ENCODE measurements at regions not wholly inside any gene's neighbourhood (a gene's known extent, or its start where the extent isn't known, plus 50 kb on each side); places are given as distances from the start of the nearest gene placed in this dataset.

- in situ Hi-C loops (cut with HindIII; ENCODE audit: low sequenced_read_pairs), result no loop called here
Measured at GRCh38 chr20:57870597-57871236, 160.9 kb upstream of the PMEPA1 start.

GRCh38 chr20:57869951-57870315 is 160.1 kb upstream of the PMEPA1 start:
- in situ Hi-C loops (cut with HindIII; ENCODE audit: low sequenced_read_pairs), result no loop called here

DNA sequence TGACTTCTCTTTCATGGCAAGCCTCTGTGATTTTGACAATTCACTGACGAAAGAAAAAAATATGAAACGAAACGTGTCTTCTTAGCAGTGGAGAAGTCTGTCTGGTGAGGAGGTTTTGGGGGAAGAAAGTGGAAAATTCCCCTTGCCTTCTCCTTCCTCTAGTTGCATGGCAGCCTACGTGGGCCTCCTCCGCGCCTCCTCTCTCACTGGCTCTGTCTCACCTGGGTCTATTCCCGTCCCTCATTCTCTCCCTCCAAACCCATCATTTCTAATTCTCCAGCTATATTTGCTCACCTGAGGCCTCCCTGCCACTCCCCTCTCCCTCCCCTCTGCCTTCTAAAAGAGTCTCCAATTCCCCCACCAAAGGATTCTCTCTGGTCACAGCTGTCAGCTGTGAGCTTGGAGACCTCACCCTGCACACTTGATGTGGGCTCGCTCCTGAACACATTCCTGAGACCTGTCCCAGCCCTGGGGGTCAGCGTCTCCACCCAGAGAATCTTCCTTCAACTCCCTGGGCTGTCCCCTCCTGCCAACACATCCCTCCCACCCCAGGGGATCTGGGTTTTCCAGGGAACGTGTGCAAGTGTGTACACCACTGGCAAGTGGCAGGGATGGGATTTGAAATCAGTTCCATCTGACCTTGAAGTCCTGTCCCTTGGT is 159.6 kb upstream of the PMEPA1 start:
- in situ Hi-C loops (cut with HindIII; ENCODE audit: low sequenced_read_pairs), result no loop called here

DNA sequence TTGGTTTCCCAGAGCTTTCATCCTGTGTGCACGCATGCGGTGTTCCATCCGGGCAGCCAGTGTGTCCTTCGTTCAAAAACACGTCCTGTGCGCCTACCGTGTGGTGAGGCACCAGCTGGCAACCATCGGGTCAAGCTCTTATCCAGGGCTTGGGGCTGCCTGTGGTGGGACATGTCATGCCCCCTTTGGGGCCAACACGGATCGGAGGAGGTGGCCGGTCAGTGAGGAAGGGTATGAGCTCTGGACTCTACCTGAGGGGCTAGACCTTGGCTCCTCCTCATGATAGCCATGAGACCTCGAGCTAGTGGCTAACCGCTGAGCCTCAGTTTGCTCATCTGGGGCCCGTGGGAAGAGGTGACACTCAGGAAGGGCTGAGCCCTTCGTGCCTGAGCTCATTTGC is 158.5 kb upstream of the PMEPA1 start:
- in situ Hi-C loops (cut with HindIII; ENCODE audit: low sequenced_read_pairs), result no loop called here

GRCh38 chr20:57867807-57868206 is 158.0 kb upstream of the PMEPA1 start:
- in situ Hi-C loops (cut with HindIII; ENCODE audit: low sequenced_read_pairs), result no loop called here

GRCh38 chr20:57867181-57867803 is 157.5 kb upstream of the PMEPA1 start:
- in situ Hi-C loops (cut with HindIII; ENCODE audit: low sequenced_read_pairs), result no loop called here

- in situ Hi-C loops (cut with HindIII; ENCODE audit: low sequenced_read_pairs), result no loop called here
Measured at GRCh38 chr20:57866250-57867106, 156.7 kb upstream of the PMEPA1 start.

DNA sequence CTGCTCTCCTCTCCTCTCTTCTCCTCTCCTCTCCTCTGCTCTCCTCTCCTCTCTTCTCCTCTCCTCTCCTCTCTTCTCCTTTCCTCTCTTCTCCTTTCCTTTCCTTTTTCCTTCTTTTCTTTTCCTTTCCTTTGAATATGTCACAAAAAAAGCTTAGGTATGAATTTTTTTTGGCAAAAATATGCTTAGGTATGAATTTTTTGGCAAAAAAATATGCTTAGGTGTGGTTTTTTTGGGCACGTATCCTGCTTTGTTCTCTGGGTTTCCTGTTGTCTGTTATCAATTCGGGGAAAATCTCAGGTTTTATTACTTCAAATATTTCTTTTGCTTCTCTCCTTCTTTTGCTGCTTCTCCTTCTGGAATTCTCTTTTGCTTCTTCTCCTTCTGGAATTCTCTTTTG is 155.5 kb upstream of the PMEPA1 start:
- in situ Hi-C loops (cut with HindIII; ENCODE audit: low sequenced_read_pairs), result no loop called here

DNA sequence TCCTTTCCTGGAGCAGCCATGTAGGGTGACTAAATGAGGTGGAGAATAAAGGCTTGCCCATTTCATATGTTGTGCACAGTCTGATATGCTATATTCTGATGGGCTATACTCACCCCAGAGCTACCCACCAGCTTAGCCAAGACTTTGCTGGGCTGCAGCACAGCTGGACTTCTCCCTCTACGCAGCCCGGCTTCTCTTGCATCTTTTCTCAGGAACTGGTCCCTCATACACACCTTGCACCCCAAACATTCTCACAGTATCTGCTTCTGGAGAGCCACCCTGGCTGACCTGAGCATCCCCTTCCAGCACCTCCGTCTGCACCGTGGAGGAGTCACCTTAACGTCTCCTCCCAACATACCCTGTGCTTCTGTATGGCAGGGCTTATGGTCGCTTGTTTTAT is 150.8 kb upstream of the PMEPA1 start:
- in situ Hi-C loops (cut with HindIII; ENCODE audit: low sequenced_read_pairs), result no loop called here

DNA sequence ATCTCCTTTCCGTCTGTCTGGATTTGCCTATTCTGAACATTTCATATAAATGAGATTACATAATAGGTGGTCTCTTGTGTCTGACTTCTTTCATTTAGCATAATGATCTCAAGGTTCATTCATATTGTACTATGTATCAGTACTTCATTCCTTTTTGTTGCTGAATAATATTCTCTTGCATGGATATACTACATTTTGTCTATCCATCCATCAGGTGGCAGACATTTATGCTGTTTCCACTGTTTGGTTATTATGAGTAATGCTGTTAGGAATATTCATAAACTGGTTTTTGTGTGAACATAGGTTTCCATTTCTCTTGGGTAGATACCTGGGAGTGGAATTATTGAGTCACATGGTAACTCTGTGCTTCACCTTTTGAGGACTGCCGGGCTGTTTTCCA is 148.2 kb upstream of the PMEPA1 start:
- in situ Hi-C loops (cut with HindIII; ENCODE audit: low sequenced_read_pairs), result no loop called here

GRCh38 chr20:57857118-57857517 is 147.3 kb upstream of the PMEPA1 start:
- in situ Hi-C loops (cut with HindIII; ENCODE audit: low sequenced_read_pairs), result no loop called here

GRCh38 chr20:57856658-57857057 is 146.8 kb upstream of the PMEPA1 start:
- in situ Hi-C loops (cut with HindIII; ENCODE audit: low sequenced_read_pairs), result no loop called here

GRCh38 chr20:57851796-57852195 is 142.0 kb upstream of the PMEPA1 start:
- in situ Hi-C loops (cut with HindIII; ENCODE audit: low sequenced_read_pairs), result no loop called here

DNA sequence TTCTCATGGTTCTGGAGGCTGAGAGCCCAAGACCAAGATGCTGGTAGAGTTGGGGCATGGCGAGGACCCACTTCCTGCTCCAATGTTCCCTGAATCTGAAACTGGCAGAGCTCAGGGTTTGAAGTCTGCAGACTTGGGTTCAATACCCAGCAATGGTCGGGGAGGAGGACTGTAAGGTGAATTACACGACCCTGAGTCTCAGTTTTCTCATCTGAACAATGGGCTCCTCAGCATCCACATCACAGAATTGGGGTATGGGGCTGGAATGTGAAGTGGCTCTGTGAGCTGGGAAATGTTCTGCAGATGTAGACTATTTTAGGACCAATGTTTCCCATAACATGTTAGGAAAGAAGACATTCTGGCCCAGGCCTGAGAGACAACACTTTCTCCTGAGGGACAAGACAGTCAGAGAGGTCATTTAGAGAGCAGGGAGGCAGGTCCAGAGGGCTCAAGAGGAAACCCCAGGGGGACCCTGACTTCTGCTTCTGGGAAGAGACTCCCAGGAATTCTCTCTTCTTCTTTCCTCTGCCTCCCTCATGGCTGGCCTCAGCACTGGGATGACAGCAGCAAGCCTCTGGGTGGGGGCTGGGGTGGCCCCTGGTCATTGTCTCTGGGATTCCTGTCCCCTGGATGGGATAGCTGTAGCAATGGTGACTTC is 141.3 kb upstream of the PMEPA1 start:
- in situ Hi-C loops (cut with HindIII; ENCODE audit: low sequenced_read_pairs), result no loop called here

DNA sequence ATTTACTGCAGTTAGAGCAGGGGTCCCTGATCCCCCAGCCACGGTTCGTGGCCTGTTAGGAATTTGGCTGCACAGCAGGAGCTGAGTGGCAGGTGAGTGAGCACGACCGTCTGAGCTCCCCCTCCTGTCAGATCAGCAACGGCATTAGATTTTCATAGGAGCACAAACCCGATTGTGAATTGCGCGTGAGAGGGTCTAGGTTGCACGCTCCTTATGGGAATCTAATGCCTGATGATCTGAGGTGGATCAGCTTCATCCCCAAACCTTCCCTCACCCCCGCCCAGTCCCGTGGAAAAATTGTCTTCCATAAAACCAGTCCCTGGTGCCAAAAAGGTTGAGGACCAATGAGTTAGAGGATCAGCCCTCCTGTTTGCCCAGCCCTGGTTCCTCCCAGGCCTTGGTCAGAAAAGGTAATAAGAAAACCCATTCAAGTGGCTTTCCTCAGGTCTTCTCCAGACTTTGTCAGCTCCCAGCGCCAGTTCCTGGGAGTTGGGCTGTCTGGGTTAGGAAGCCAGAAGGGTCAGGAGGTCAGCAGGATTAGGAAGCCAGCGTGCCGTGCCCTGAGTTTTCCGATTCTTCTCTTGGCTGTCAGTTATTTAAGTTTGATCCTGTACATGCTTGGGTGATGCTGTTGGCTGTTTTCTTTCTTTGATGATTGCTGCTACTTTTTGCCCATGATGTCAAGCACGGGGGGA is 139.9 kb upstream of the PMEPA1 start:
- in situ Hi-C loops (cut with HindIII; ENCODE audit: low sequenced_read_pairs), result no loop called here

DNA sequence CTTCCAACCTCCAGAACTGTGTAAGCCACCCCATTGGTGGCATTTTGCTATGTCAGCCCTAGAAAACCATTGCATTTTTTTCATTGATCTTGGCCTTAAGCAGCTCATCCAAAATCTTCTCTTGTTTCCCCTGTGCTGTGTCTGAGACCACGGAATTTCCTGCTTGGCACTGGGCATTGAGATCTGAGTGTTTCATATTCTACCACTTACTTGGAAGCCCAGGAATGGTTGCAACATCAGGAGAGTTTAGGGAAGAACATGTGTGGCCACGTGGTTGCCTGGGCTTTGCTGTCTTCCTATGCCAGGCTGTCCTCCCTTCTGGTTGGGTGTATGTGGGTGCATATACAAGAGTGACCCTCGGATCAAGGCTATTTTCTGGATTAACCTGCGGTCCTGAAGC is 139.3 kb upstream of the PMEPA1 start:
- in situ Hi-C loops (cut with HindIII; ENCODE audit: low sequenced_read_pairs), result no loop called here

- in situ Hi-C loops (cut with HindIII; ENCODE audit: low sequenced_read_pairs), result no loop called here
Measured at GRCh38 chr20:57848282-57848681, 138.5 kb upstream of the PMEPA1 start.

DNA sequence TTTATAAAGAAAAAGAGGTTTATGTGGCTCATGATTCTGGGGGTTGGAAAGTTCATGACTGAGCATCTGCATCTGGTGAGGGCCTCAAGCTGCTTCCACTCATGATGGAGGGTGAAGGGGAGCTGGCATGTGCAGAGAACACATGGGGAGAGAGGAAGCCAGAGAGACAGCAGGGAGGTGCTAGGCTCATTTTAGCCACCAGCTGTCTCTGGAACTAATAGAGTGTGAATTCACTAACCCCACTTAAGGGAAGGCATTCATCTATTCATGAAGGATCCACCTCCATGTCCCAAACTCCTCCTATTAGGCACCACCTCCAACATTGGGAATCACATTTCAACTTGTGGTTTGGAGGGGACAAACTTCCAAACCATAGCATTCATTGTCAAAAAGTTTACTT is 137.3 kb upstream of the PMEPA1 start:
- in situ Hi-C loops (cut with HindIII; ENCODE audit: low sequenced_read_pairs), result no loop called here

GRCh38 chr20:57844626-57845596 is 135.1 kb upstream of the PMEPA1 start:
- in situ Hi-C loops (cut with HindIII; ENCODE audit: low sequenced_read_pairs), result no loop called here
